GM12801 (cell line): ENCODE measurements at regions not wholly inside any gene's neighbourhood (a gene's known extent, or its start where the extent isn't known, plus 50 kb on each side); places are given as distances from the start of the nearest gene placed in this dataset.

Source experiments
- CTCF ChIP-seq: IDR thresholded peaks from one replicate; pipeline ENCODE4 v1.5.1; 2011; ENCODE audit warnings: control low read depth; ENCODE audit not compliant: insufficient read length; ENCODE audit errors: extremely low read depth

GRCh38 chr20:4568361-4568959 lies 117.8 kb upstream of the PRNP start:
- no peak for TF ChIP-seq CTCF

- no peak for TF ChIP-seq CTCF
These were observed 119.1 kb upstream of the PRNP start for GRCh38 chr20:4567170-4567569.

GRCh38 chr20:4563534-4563933 lies 122.7 kb upstream of the PRNP start:
- TF ChIP-seq CTCF, result no peak

GRCh38 chr20:4563031-4563430 lies 123.2 kb upstream of the PRNP start:
- no peak for TF ChIP-seq CTCF

GRCh38 chr20:4560667-4561066 lies 125.6 kb upstream of the PRNP start:
- TF ChIP-seq CTCF, result no peak

- TF ChIP-seq CTCF, result no peak
These were observed 126.3 kb upstream of the PRNP start for GRCh38 chr20:4559906-4560305.

GRCh38 chr20:4559106-4559505 lies 127.2 kb upstream of the PRNP start:
- no peak for TF ChIP-seq CTCF
